Stomach (tissue), 4 donors: ENCODE measurements at regions not wholly inside any gene's neighbourhood (a gene's known extent, or its start where the extent isn't known, plus 50 kb on each side); places are given as distances from the start of the nearest gene placed in this dataset.

ENCODE experiments used
- CTCF ChIP-seq, 7 experiments: fragments of 450-650 bp in 4 of 7; fragments of 200-600 bp in 3 of 7; sonication (generic) in 3 of 7; IDR thresholded peaks; one replicate each; pipeline ENCODE4 v1.5.1; 2016 to 2019; ENCODE audit warnings: antibody characterized with exemption in 7 of 7, control low read depth in 2 of 7, mild to moderate bottlenecking in 1 of 7
- EP300 ChIP-seq: sonication (generic); formaldehyde crosslinking; IDR thresholded peaks from one replicate; pipeline ENCODE4 v1.6.1; 2017; ENCODE audit warnings: antibody characterized with exemption
- POLR2A ChIP-seq, 4 donors: fragments of 450-650 bp; IDR thresholded peaks; one replicate each; pipeline ENCODE4 v1.6.1; 2016; ENCODE audit warnings: antibody characterized with exemption in 4 of 4, control low read depth in 2 of 4, mild to moderate bottlenecking in 1 of 4, moderate library complexity in 1 of 4

DNA sequence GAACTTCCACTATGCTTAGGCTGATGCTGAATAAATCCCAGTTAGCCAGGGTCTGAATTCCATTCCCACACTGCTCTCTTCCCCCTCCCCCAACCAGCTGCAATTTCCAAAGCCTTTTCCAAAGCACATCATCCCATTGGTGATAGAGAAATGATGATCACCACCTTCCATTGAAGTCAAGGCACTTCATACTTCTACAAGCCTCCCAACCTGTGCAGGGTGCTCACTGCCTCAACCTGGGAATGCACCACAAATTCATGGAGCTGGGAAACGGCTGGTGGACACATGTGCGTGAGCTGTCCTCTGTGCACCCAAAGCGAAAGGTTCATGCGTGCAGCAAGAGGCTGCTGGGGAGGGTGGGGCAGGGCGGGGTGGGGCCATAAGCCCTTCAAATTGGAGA, 302.7 kb upstream of the IRX3 start:
- TF ChIP-seq POLR2A (IDR thresholded peaks at IDR 0.05): no peak
- no peak for TF ChIP-seq CTCF (IDR thresholded peaks at IDR 0.05)
- no peak for TF ChIP-seq EP300
